NT2/D1 (cell line): ENCODE measurements at regions not wholly inside any gene's neighbourhood (a gene's known extent, or its start where the extent isn't known, plus 50 kb on each side); places are given as distances from the start of the nearest gene placed in this dataset.

Experiments used
- DNase-seq: peaks from one replicate; pipeline ENCODE4 v3.0.0-alpha.2; 2011; ENCODE audit warnings: low read depth, low spot score
- H3K27me3 ChIP-seq: 2 replicates; pipeline ENCODE4 v1.6.0; 2011; ENCODE audit warnings: mild to moderate bottlenecking; ENCODE audit not compliant: insufficient read length, insufficient read depth
- H3K36me3 ChIP-seq: 2 replicates; pipeline ENCODE4 v1.6.1; 2011; ENCODE audit warnings: mild to moderate bottlenecking, low read length, mixed read lengths; ENCODE audit not compliant: insufficient read depth, insufficient read length
- H3K4me1 ChIP-seq: 2 replicates; pipeline ENCODE4 v1.5.1; 2011; ENCODE audit not compliant: insufficient read depth, insufficient read length
- H3K4me3 ChIP-seq: 2 replicates; pipeline ENCODE4 v1.5.1; 2011; ENCODE audit warnings: low read depth; ENCODE audit not compliant: insufficient read length
- H3K9ac ChIP-seq: 2 replicates; pipeline ENCODE4 v1.6.0; 2011; ENCODE audit warnings: low read depth; ENCODE audit not compliant: insufficient read length
- H3K9me3 ChIP-seq: 2 replicates; pipeline ENCODE4 v1.5.1; 2011; ENCODE audit warnings: mild to moderate bottlenecking, low read length; ENCODE audit not compliant: insufficient read depth
- SUZ12 ChIP-seq: IDR thresholded peaks from 2 replicates; pipeline ENCODE4 v1.6.1; 2011; ENCODE audit not compliant: insufficient read length, insufficient read depth; ENCODE audit errors: extremely low read depth
- YY1 ChIP-seq: IDR thresholded peaks from 2 replicates; pipeline ENCODE4 v1.6.1; 2011; ENCODE audit not compliant: insufficient read length, insufficient read depth
- ZNF274 ChIP-seq: IDR thresholded peaks from 2 replicates; pipeline ENCODE4 v1.6.1; 2011; ENCODE audit warnings: mild to moderate bottlenecking, low read depth, low read length

DNA sequence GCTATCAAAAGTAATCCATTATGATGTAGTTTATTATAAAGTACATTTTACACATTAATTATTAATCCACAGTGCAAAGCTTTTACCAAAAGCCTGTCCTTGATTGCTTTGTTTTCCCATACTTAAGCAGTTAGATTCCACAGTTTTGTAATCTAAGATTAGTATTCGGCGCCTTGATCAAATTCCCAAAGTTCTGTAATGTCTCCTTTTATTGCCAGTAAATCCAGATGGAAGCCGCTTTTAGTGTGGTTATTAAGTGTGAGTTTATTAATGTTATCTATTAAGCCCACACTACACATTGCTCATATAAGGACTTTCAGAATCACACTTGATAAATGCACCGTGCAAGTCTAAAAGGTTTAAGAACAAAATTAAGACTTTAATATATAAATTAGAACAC is 199.2 kb upstream of the PKN2 start:
- Histone ChIP-seq H3K36me3 (no peaks in the 10 kb centered on the region), H3K4me1 (no peaks in the 10 kb centered on the region), H3K9me3 (no peaks in the 10 kb centered on the region), H3K4me3 (no peak overlapping the region), H3K9ac (no peak overlapping the region), H3K27me3 (no peaks in the 10 kb centered on the region)
- no peak for TF ChIP-seq ZNF274
- TF ChIP-seq YY1, result no peak
- TF ChIP-seq SUZ12, result no peak
- no peak for DNase-seq

DNA sequence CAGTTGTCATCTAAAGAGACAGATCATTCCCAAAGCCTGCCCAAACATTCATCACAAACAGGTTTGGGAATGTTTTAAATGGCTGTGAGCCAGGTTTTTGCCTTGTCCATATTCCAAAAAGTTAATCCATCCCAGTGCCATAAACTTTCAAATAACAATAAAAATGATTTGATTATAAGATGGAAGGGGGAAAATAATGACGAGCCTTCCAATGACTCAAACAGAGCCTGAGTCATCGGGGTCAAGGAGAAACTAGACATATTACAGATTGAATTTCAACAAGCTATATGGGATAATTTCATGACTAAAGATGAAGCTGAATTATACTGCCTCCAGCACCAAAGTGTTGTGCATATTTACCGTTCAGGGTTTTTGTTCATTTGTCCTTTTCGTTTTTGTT is 195.8 kb upstream of the PKN2 start:
- H3K9ac ChIP-seq, result no peak overlapping the region
- no peak for DNase-seq

DNA sequence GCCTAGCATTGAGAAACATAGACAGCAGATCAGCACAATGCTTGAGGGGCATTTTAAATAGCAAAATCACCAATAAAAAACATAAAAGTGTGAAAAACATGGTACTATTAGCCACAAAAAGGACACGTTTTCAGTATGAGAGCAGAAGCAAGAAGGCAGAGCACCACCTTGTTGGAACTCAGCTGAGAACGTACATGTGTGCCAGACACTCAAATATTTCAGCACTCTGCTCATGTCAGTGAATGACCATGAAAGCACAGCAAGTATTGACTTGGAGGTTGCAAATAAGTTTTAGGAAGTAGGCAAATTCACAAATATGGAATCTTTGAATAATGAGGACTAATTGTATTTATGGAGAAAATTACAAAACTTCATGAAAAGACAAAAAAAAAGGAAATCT is 193.4 kb upstream of the PKN2 start:
- Histone ChIP-seq H3K36me3 (no peaks in the 10 kb centered on the region), H3K9ac (no peak overlapping the region), H3K9me3 (no peaks in the 10 kb centered on the region), H3K4me1 (no peaks in the 10 kb centered on the region), H3K4me3 (no peak overlapping the region), H3K27me3 (no peaks in the 10 kb centered on the region)
- TF ChIP-seq YY1 (no peak), ZNF274 (no peak), SUZ12 (no peak)
- no peak for DNase-seq

More for the DNA sequence above, 195.8 kb upstream of the PKN2 start:
- no peaks in the 10 kb centered on the region for H3K4me1 ChIP-seq
- H3K9me3 ChIP-seq, result no peaks in the 10 kb centered on the region
- no peaks in the 10 kb centered on the region for H3K27me3 ChIP-seq
- H3K36me3 ChIP-seq, result no peaks in the 10 kb centered on the region
- no peak for TF ChIP-seq ZNF274
- no peak for TF ChIP-seq SUZ12
- TF ChIP-seq YY1, result no peak
- no peak overlapping the region for H3K4me3 ChIP-seq

DNA sequence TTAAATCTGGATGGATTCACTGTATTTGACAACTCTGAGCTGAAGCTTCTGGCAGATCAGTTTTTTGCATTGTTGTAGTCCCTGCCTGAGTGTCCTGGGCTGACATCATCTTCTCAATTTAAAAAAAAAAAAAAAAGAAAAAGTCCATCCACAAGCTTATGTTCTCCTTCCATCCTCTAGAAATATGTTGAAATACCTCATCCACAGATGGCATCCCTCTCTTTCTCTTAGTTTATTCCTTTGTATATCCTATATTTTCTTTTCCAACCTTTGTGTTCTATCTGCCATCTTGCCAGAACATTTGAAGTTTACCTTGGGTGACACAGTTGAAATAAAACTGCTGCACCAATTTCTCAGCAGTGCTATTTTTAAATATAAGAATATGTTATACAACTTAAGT is 184.4 kb upstream of the PKN2 start:
- no peak for DNase-seq

DNA sequence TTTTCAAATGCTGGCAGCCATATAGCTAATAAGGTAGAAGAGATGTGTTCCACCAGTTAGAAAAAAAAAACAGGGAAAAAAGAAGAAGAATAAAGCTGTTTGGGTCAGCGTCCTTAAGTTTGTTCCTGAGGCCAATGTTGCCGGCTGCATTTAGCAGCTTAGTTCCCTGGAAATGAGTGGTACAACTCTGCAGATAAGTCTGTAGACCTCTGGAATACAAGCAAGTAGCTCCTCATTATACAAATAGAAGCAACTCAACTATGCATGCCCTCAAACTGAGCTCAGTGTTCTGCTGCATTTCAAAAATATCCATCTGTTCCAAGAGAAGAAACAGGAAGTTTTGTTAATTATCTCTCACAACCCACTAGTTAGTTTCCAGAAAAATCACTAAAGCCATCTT is 181.2 kb upstream of the PKN2 start:
- no peak for TF ChIP-seq ZNF274
- TF ChIP-seq YY1, result no peak
- no peak for TF ChIP-seq SUZ12
- no peaks in the 10 kb centered on the region for H3K36me3 ChIP-seq
- no peaks in the 10 kb centered on the region for H3K27me3 ChIP-seq
- no peak overlapping the region for H3K4me3 ChIP-seq
- no peak for DNase-seq
- H3K9ac ChIP-seq, result no peak overlapping the region
- H3K9me3 ChIP-seq, result no peaks in the 10 kb centered on the region
- no peaks in the 10 kb centered on the region for H3K4me1 ChIP-seq

More for the DNA sequence above, 184.4 kb upstream of the PKN2 start:
- no peak overlapping the region for H3K4me3 ChIP-seq
- H3K9ac ChIP-seq, result no peak overlapping the region
- H3K27me3 ChIP-seq, result no peaks in the 10 kb centered on the region
- H3K9me3 ChIP-seq, result no peaks in the 10 kb centered on the region
- TF ChIP-seq ZNF274, result no peak
- TF ChIP-seq SUZ12, result no peak
- H3K36me3 ChIP-seq, result no peaks in the 10 kb centered on the region
- no peaks in the 10 kb centered on the region for H3K4me1 ChIP-seq

DNA sequence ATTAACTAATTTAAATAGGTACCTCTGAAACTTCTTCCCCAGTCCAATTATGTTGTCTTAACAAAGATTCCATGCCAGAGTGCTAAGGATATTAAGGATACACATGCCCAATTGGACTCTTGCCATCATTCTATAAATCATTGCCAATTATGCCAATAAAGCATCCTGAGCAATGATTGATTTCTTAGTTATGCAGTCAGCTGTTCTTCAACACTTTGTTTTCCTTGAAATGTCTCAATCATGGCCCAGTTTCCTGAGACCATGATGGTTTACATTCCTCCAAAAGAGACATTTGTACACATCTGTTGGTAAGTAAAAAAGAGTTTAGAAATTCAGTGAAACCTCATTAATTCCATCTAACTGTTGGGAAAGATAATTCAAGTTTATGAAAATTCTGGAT is 180.4 kb upstream of the PKN2 start:
- TF ChIP-seq YY1 (no peak), ZNF274 (no peak), SUZ12 (no peak)
- Histone ChIP-seq H3K4me3 (no peak overlapping the region), H3K9ac (no peak overlapping the region), H3K36me3 (no peaks in the 10 kb centered on the region), H3K27me3 (no peaks in the 10 kb centered on the region), H3K9me3 (no peaks in the 10 kb centered on the region), H3K4me1 (no peaks in the 10 kb centered on the region)
- DNase-seq, result no peak

DNA sequence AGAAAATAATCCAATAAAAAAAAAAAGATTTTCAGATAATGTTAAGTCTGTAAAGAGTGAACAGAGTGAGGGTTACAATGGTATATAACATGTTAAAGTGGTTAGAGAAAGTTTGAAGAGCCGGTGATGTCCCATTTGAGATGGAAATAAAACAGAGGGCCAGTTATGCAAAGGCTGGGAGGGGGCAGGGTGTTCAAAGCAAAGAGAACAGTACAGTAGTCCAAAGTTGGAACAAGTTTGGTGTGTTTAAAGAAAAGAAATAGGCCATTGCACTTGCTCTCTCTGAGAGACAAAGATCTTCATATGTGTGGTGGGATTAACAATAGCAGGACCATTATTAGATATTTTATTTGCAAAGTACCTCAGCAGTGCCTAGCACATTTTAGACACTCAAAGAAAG is 179.5 kb upstream of the PKN2 start:
- TF ChIP-seq ZNF274 (no peak), YY1 (no peak), SUZ12 (no peak)
- no peaks in the 10 kb centered on the region for H3K9me3 ChIP-seq
- H3K9ac ChIP-seq, result no peak overlapping the region
- no peaks in the 10 kb centered on the region for H3K36me3 ChIP-seq
- DNase-seq, result no peak
- H3K4me1 ChIP-seq, result no peaks in the 10 kb centered on the region
- no peaks in the 10 kb centered on the region for H3K27me3 ChIP-seq
- no peak overlapping the region for H3K4me3 ChIP-seq

DNA sequence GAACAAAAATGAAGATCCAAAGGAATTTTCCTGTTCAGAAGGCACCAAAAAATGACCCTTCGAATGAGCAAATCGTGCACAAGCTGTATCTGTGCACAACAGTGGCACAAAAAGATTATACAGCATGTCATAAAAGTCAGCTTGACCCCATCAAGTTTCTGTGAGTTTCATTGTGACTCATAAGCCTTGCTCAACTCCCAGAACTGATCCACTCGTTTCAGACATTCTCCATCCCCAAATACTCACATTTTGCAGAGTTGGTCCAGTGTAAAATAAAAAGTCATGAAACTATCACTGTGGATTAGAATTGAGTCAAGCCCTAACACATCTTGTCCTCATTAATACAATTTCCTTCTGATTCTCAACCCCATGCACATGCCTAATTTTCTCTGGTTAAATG is 174.7 kb upstream of the PKN2 start:
- no peak overlapping the region for H3K9ac ChIP-seq
- no peaks in the 10 kb centered on the region for H3K9me3 ChIP-seq
- no peak for DNase-seq
- no peak for TF ChIP-seq ZNF274
- TF ChIP-seq YY1, result no peak
- no peak for TF ChIP-seq SUZ12
- H3K4me1 ChIP-seq, result no peaks in the 10 kb centered on the region
- no peak overlapping the region for H3K4me3 ChIP-seq
- H3K36me3 ChIP-seq, result no peaks in the 10 kb centered on the region
- H3K27me3 ChIP-seq, result no peaks in the 10 kb centered on the region
